ENCODE measurements at regions not wholly inside any gene's neighbourhood (a gene's known extent, or its start where the extent isn't known, plus 50 kb on each side); places are given as distances from the start of the nearest gene placed in this dataset.

DNA sequence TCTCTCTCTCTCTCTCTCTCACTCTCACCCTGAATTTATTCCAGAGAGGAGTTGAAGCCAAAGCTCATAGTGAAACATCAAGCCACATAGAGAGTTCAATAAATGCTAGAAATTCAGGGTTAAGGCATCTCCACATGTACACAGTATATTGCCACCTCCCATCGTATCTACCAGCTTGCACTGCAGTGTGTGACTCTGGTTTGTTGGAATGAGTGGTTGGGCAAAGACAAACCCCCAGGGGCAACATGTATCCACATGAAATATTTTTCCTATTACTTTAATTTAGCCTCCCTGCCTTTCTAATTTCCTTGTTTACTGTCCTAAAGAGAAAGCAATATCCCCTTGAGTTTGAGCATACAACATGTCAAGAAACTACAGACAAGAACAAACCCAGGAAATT, 247.3 kb downstream of the SPATA18 start (continued):
- TF ChIP-seq, protein P1, sequence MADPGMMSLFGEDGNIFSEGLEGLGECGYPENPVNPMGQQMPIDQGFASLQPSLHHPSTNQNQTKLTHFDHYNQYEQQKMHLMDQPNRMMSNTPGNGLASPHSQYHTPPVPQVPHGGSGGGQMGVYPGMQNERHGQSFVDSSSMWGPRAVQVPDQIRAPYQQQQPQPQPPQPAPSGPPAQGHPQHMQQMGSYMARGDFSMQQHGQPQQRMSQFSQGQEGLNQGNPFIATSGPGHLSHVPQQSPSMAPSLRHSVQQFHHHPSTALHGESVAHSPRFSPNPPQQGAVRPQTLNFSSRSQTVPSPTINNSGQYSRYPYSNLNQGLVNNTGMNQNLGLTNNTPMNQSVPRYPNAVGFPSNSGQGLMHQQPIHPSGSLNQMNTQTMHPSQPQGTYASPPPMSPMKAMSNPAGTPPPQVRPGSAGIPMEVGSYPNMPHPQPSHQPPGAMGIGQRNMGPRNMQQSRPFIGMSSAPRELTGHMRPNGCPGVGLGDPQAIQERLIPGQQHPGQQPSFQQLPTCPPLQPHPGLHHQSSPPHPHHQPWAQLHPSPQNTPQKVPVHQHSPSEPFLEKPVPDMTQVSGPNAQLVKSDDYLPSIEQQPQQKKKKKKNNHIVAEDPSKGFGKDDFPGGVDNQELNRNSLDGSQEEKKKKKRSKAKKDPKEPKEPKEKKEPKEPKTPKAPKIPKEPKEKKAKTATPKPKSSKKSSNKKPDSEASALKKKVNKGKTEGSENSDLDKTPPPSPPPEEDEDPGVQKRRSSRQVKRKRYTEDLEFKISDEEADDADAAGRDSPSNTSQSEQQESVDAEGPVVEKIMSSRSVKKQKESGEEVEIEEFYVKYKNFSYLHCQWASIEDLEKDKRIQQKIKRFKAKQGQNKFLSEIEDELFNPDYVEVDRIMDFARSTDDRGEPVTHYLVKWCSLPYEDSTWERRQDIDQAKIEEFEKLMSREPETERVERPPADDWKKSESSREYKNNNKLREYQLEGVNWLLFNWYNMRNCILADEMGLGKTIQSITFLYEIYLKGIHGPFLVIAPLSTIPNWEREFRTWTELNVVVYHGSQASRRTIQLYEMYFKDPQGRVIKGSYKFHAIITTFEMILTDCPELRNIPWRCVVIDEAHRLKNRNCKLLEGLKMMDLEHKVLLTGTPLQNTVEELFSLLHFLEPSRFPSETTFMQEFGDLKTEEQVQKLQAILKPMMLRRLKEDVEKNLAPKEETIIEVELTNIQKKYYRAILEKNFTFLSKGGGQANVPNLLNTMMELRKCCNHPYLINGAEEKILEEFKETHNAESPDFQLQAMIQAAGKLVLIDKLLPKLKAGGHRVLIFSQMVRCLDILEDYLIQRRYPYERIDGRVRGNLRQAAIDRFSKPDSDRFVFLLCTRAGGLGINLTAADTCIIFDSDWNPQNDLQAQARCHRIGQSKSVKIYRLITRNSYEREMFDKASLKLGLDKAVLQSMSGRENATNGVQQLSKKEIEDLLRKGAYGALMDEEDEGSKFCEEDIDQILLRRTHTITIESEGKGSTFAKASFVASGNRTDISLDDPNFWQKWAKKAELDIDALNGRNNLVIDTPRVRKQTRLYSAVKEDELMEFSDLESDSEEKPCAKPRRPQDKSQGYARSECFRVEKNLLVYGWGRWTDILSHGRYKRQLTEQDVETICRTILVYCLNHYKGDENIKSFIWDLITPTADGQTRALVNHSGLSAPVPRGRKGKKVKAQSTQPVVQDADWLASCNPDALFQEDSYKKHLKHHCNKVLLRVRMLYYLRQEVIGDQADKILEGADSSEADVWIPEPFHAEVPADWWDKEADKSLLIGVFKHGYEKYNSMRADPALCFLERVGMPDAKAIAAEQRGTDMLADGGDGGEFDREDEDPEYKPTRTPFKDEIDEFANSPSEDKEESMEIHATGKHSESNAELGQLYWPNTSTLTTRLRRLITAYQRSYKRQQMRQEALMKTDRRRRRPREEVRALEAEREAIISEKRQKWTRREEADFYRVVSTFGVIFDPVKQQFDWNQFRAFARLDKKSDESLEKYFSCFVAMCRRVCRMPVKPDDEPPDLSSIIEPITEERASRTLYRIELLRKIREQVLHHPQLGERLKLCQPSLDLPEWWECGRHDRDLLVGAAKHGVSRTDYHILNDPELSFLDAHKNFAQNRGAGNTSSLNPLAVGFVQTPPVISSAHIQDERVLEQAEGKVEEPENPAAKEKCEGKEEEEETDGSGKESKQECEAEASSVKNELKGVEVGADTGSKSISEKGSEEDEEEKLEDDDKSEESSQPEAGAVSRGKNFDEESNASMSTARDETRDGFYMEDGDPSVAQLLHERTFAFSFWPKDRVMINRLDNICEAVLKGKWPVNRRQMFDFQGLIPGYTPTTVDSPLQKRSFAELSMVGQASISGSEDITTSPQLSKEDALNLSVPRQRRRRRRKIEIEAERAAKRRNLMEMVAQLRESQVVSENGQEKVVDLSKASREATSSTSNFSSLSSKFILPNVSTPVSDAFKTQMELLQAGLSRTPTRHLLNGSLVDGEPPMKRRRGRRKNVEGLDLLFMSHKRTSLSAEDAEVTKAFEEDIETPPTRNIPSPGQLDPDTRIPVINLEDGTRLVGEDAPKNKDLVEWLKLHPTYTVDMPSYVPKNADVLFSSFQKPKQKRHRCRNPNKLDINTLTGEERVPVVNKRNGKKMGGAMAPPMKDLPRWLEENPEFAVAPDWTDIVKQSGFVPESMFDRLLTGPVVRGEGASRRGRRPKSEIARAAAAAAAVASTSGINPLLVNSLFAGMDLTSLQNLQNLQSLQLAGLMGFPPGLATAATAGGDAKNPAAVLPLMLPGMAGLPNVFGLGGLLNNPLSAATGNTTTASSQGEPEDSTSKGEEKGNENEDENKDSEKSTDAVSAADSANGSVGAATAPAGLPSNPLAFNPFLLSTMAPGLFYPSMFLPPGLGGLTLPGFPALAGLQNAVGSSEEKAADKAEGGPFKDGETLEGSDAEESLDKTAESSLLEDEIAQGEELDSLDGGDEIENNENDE (IDR thresholded peaks at IDR 0.05; ENCODE audit: insufficient replicate concordance, low read length), result no peak
- no peak for TF ChIP-seq ATF2 (IDR thresholded peaks at IDR 0.05; ENCODE audit: low read length)
- TF ChIP-seq HDAC6 (IDR thresholded peaks at IDR 0.05; ENCODE audit: low read depth, low read length), result no peak
- no peak for TF ChIP-seq NANOG (IDR thresholded peaks at IDR 0.05; ENCODE audit: insufficient read depth, low read depth, low read length, poor library complexity, severe bottlenecking)
- TF ChIP-seq HDAC2 (IDR thresholded peaks at IDR 0.05; ENCODE audit: borderline replicate concordance in 1 of 2, low read depth in 2 of 2, low read length in 2 of 2), result no peak
- TF ChIP-seq KDM4A (IDR thresholded peaks at IDR 0.05; ENCODE audit: low read depth, low read length, severe bottlenecking), result no peak
- no peak for TF ChIP-seq POU5F1 (IDR thresholded peaks at IDR 0.05; ENCODE audit: low read depth, low read length)
- TF ChIP-seq YY1 (IDR thresholded peaks at IDR 0.05; ENCODE audit: low read depth, low read length), result no peak

Data from H1 (cell line).